ENCODE measurements at regions not wholly inside any gene's neighbourhood (a gene's known extent, or its start where the extent isn't known, plus 50 kb on each side); places are given as distances from the start of the nearest gene placed in this dataset.

DNA sequence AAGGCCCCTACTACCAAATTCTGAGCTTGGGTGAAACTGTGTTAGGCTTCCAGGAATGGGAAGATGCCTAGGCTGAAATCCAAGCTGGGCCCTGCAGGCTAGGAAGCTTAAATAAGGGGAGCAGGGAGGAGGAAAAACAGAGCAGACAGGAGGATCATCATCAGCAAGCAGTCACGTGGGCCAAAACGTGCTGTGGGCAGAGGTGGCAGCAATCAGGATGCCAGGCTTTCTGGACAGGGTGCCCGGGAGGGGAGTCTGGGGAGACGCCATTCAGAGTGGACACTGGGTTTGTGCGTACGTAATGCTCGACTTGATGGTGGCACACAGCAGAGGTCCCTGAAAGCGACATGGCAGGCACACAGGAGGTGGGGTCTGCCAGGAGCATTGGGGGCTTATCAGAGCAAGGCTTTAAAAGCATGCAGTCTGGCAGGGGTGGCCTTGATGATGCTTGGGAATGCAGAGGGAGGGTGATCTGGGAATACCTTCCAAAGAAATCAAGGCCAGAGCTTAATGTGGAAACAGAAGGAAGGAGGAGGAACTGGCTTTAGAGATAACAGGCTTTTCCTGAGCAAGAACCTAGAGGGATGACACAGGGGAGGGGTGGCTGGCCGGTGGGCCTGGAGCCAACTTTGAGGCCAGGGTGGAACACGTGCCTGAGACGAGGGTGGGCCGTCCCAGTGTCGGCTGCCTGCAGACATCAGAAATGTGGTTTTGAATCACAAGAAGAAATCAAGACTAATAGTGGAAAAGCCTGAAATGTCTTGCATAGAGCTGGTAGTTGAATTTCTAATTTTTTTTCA is 212.5 kb downstream of the GADD45G start:
- Histone ChIP-seq H3K36me3 (ENCODE audit: control insufficient read depth, insufficient read depth, low read length) (no peaks in the 10 kb centered on the region), H3K4me3 (ENCODE audit: low read length) (no peak overlapping the region), H3K9ac (ENCODE audit: extremely low read depth, low read length, poor library complexity, severe bottlenecking) (no peak overlapping the region), H3K27ac (ENCODE audit: low read depth, low read length) (no peak overlapping the region), H3K27me3 (ENCODE audit: control insufficient read depth, insufficient read depth, low read length, poor library complexity, severe bottlenecking) (no peaks in the 10 kb centered on the region), H3K9me3 (ENCODE audit: control insufficient read depth, low read length) (no peaks in the 10 kb centered on the region), H3K4me1 (ENCODE audit: control insufficient read depth, insufficient read depth, low read length) (peaks cover 3% of the 10 kb centered on the region)
- TF ChIP-seq, protein P1, sequence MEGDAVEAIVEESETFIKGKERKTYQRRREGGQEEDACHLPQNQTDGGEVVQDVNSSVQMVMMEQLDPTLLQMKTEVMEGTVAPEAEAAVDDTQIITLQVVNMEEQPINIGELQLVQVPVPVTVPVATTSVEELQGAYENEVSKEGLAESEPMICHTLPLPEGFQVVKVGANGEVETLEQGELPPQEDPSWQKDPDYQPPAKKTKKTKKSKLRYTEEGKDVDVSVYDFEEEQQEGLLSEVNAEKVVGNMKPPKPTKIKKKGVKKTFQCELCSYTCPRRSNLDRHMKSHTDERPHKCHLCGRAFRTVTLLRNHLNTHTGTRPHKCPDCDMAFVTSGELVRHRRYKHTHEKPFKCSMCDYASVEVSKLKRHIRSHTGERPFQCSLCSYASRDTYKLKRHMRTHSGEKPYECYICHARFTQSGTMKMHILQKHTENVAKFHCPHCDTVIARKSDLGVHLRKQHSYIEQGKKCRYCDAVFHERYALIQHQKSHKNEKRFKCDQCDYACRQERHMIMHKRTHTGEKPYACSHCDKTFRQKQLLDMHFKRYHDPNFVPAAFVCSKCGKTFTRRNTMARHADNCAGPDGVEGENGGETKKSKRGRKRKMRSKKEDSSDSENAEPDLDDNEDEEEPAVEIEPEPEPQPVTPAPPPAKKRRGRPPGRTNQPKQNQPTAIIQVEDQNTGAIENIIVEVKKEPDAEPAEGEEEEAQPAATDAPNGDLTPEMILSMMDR (conservative IDR thresholded peaks at IDR 0.05), result no peak
- 96 to 97% methylated on average over 4 to 13 of the region's 13 CpGs for WGBS, 2 experiments (ENCODE audit: insufficient coverage in 1 of 2, insufficient read length in 1 of 2)
- DNase-seq, result peak; percentile 25
- Mint-ChIP-seq H3K27ac (no peak overlapping the region), H3K9me3 (no peaks in the 10 kb centered on the region), H3K27me3 (ENCODE audit: insufficient read depth) (peaks cover 9% of the 10 kb centered on the region), H3K36me3 (ENCODE audit: low read depth) (no peaks in the 10 kb centered on the region), H3K4me3 (no peak overlapping the region), H3K4me1 (peaks cover 21% of the 10 kb centered on the region)

DNA sequence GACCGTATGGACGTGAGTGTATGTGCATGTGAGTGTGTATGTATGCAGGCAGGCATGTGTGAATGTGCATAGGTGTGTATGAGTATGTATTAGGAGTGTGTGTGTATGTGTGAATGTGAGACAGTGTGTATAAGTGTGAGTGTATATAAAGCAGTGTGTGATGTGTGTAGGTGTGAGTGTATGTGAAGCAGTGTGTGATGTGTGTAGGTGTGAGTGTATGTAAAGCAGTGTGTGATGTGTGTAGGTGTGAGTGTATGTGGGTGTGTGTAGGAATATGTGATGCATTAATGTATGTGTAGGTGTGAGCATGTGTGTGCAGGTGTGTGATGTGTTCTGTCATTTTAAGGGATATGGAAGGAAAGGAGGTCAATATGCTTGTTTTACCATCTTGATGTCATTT is 215.5 kb downstream of the GADD45G start:
- Mint-ChIP-seq H3K4me1 (peaks cover 21% of the 10 kb centered on the region), H3K9me3 (no peaks in the 10 kb centered on the region), H3K4me3 (no peak overlapping the region), H3K27ac (no peak overlapping the region), H3K27me3 (ENCODE audit: insufficient read depth) (peaks cover 2% of the 10 kb centered on the region), H3K36me3 (ENCODE audit: low read depth) (no peaks in the 10 kb centered on the region)
- Histone ChIP-seq H3K4me1 (ENCODE audit: control insufficient read depth, insufficient read depth, low read length) (peaks cover 3% of the 10 kb centered on the region), H3K27me3 (ENCODE audit: control insufficient read depth, insufficient read depth, low read length, poor library complexity, severe bottlenecking) (no peaks in the 10 kb centered on the region), H3K36me3 (ENCODE audit: control insufficient read depth, insufficient read depth, low read length) (no peaks in the 10 kb centered on the region), H3K27ac (ENCODE audit: low read depth, low read length) (no peak overlapping the region), H3K4me3 (ENCODE audit: low read length) (no peak overlapping the region), H3K9me3 (ENCODE audit: control insufficient read depth, low read length) (no peaks in the 10 kb centered on the region), H3K9ac (ENCODE audit: extremely low read depth, low read length, poor library complexity, severe bottlenecking) (no peak overlapping the region)
- TF ChIP-seq, protein P1 (conservative IDR thresholded peaks at IDR 0.05), result no peak
- 92 to 97% methylated on average over 2 of the region's 2 CpGs for WGBS, 2 experiments (ENCODE audit: insufficient coverage in 1 of 2, insufficient read length in 1 of 2)
- DNase-seq, result peak; percentile 13

DNA sequence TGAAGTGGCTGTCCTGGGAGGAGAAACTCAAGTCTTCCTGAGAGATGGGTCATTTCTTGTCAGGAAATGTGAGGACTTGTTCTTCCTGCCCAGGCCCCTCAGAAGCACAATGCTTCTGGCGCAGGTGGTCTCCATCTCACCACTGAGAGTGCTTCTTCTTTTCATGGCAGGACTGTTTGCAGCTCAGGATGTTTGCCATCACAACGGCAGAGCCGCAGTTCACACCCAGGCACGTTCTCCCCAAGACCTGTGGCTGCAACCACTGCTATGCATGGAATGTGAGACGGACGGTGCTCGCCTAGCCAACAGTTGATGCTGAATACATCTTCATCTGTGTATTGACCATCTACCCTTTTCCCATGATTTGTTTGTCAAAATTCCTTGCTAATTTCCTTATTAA is 216.3 kb downstream of the GADD45G start:
- Mint-ChIP-seq H3K36me3 (ENCODE audit: low read depth) (no peaks in the 10 kb centered on the region), H3K4me1 (peaks cover 21% of the 10 kb centered on the region), H3K9me3 (no peaks in the 10 kb centered on the region), H3K4me3 (no peak overlapping the region), H3K27ac (no peak overlapping the region), H3K27me3 (ENCODE audit: insufficient read depth) (peaks cover under 1% of the 10 kb centered on the region)
- peak; percentile 75 for DNase-seq
- Histone ChIP-seq H3K9me3 (ENCODE audit: control insufficient read depth, low read length) (no peaks in the 10 kb centered on the region), H3K36me3 (ENCODE audit: control insufficient read depth, insufficient read depth, low read length) (no peaks in the 10 kb centered on the region), H3K27ac (ENCODE audit: low read depth, low read length) (no peak overlapping the region), H3K4me3 (ENCODE audit: low read length) (no peak overlapping the region), H3K27me3 (ENCODE audit: control insufficient read depth, insufficient read depth, low read length, poor library complexity, severe bottlenecking) (no peaks in the 10 kb centered on the region), H3K4me1 (ENCODE audit: control insufficient read depth, insufficient read depth, low read length) (peaks cover 3% of the 10 kb centered on the region), H3K9ac (ENCODE audit: extremely low read depth, low read length, poor library complexity, severe bottlenecking) (no peak overlapping the region)
- 65 to 82% methylated on average over 4 to 7 of the region's 7 CpGs for WGBS, 2 experiments (ENCODE audit: insufficient coverage in 1 of 2, insufficient read length in 1 of 2)
- TF ChIP-seq, protein P1 (conservative IDR thresholded peaks at IDR 0.05), result no peak

Measured in endodermal cell (in vitro differentiated cells).